Lower leg skin (tissue), 4 donors: ENCODE measurements at regions not wholly inside any gene's neighbourhood (a gene's known extent, or its start where the extent isn't known, plus 50 kb on each side); places are given as distances from the start of the nearest gene placed in this dataset.

Experiments
- DNase-seq, 2 donors: peaks; one replicate each; pipeline ENCODE4 v3.0.0-alpha.2; 2019; ENCODE audit warnings: low spot score in 2 of 2
- H3K4me3 ChIP-seq: fragments of 200-600 bp; sonication (generic); 2 replicates; pipeline ENCODE4 v1.5.1; 2017; ENCODE audit warnings: mild to moderate bottlenecking, low read depth; ENCODE audit not compliant: poor library complexity, severe bottlenecking
- POLR2A ChIP-seq, 2 donors: fragments of 450-650 bp; IDR thresholded peaks; one replicate each; pipeline ENCODE4 v1.6.1; 2016 to 2017; ENCODE audit warnings: antibody characterized with exemption in 2 of 2, mild to moderate bottlenecking in 1 of 2, moderate library complexity in 1 of 2
- WGBS, 2 donors: methylation state at CpG; one replicate each; pipeline ENCODE4 v1.1.5; 2018; 5-methylcytosine and 5-hydroxymethylcytosine counted together
- intact Hi-C: fragments of 100-400 bp; cut with DNase I; formaldehyde crosslinking; loops from one replicate; pipeline ENCODE4 v1.15.0; 2023; ENCODE audit warnings: low total_unique reads
- TF ChIP-seq, protein P1 (sequence below), 3 donors: fragments of 450-650 bp; IDR thresholded peaks; one replicate each; pipeline ENCODE4 v1.5.1; 2016; ENCODE audit warnings: antibody characterized with exemption in 3 of 3, mild to moderate bottlenecking in 3 of 3, moderate library complexity in 2 of 3

DNA sequence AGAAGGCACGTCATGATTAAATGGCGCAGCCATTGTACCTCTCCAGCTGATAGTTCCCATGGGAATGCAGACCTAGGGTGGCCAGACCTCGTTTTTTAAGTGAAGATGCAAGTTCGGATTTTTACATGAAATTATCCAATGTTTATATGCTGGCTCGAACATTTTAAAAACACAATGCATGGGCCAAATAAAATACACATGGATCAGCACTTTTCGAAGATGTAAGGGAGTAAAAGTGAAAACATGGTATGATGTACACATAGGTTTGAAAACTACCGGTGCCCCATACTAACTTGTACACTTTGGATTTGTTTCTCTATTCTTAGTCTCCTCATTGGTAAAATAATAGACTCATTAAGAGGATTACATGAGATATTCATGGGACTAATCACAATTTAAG lies 412.5 kb upstream of the CCNG1 start:
- no peak overlapping the region for H3K4me3 ChIP-seq
- intact Hi-C loops: no loop called here
- 76 to 81% methylated on average over 7 of the region's 7 CpGs for WGBS, 2 donors
- no peak for DNase-seq
- TF ChIP-seq, protein P1, sequence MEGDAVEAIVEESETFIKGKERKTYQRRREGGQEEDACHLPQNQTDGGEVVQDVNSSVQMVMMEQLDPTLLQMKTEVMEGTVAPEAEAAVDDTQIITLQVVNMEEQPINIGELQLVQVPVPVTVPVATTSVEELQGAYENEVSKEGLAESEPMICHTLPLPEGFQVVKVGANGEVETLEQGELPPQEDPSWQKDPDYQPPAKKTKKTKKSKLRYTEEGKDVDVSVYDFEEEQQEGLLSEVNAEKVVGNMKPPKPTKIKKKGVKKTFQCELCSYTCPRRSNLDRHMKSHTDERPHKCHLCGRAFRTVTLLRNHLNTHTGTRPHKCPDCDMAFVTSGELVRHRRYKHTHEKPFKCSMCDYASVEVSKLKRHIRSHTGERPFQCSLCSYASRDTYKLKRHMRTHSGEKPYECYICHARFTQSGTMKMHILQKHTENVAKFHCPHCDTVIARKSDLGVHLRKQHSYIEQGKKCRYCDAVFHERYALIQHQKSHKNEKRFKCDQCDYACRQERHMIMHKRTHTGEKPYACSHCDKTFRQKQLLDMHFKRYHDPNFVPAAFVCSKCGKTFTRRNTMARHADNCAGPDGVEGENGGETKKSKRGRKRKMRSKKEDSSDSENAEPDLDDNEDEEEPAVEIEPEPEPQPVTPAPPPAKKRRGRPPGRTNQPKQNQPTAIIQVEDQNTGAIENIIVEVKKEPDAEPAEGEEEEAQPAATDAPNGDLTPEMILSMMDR (IDR thresholded peaks at IDR 0.05): no peak
- no peak for TF ChIP-seq POLR2A (IDR thresholded peaks at IDR 0.05)

DNA sequence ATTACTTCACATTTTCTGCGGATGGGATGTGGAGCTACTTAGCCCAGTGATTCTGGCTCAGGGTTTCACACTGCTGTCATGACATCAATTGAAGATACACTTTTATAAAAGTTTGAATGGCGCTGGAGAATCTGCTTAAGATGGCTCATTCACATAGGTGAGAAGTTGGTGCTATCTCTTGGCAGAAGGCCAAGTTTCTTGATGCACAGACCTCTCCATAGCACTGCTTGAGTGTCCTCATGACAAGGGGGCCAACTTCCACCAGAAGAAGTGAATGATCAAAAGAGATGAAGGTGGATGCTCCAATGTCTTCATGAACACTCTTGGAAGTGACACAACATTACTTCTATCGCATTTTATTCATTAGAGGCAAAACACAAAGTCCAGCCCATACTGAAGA lies 403.7 kb upstream of the CCNG1 start:
- 33% methylated on average over 3 of the region's 3 CpGs for whole genome bisulfite sequencing, 2 donors
- intact Hi-C loops: no loop called here
- TF ChIP-seq, protein P1 (IDR thresholded peaks at IDR 0.05): no peak
- TF ChIP-seq POLR2A (IDR thresholded peaks at IDR 0.05): no peak
- DNase-seq: no peak
- no peak overlapping the region for H3K4me3 ChIP-seq

DNA sequence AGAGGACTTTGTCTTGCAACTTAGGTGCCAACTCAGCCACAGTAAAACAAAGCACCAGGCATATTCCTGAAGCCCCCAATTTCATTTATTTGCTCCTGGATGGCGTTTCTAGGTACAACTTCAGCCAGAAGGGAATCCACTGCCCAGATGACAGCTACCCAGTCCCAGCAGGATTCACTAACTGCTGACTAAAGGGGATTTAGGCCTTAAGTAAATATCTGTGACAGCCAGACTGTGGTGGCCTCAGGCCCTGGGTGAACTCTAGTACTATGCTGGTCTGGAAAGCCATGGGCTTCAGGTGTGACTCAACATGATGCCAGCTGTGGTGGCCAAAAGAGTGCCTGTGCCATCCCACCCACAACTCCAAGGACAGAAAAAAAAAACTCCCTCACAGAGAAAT lies 396.1 kb upstream of the CCNG1 start:
- DNase-seq: no peak
- intact Hi-C loops: no loop called here
- WGBS, 2 donors: 45 to 60% methylated on average over 1 of the region's 1 CpG
- no peak overlapping the region for H3K4me3 ChIP-seq
- TF ChIP-seq, protein P1 (IDR thresholded peaks at IDR 0.05): no peak
- no peak for TF ChIP-seq POLR2A (IDR thresholded peaks at IDR 0.05)

- DNase-seq: no peak
- intact Hi-C loops: no loop called here
- no peak for TF ChIP-seq POLR2A (IDR thresholded peaks at IDR 0.05)
- TF ChIP-seq, protein P1 (IDR thresholded peaks at IDR 0.05): no peak
- H3K4me3 ChIP-seq: no peak overlapping the region
- WGBS, 2 donors: 62 to 72% methylated on average over 3 of the region's 3 CpGs
Observed at GRCh38 chr5:163079618-163080017, 357.8 kb upstream of the CCNG1 start.

DNA sequence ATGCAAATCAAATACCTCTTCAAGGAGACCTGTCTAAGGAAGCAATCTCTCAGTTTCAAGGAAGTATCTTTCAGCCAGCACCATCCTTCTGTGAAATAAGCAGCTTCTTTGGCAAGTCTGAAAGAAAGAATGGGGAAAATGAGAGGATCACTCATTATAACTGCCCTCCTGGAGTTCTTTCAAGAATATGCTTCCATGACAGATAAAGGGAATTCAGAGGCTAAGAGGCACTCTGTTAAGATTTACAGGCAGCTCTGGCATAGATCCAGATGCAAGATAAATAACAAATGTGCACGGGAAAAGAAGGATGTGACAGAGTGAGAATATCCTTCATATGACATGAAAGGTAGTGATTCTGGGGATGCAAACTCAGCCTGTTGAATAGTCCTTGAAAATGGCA lies 348.2 kb upstream of the CCNG1 start:
- 4 to 15% methylated on average over 1 of the region's 1 CpG for WGBS, 2 donors
- DNase-seq: no peak
- no peak for TF ChIP-seq POLR2A (IDR thresholded peaks at IDR 0.05)
- TF ChIP-seq, protein P1 (IDR thresholded peaks at IDR 0.05): no peak
- intact Hi-C loops: no loop called here
- no peak overlapping the region for H3K4me3 ChIP-seq

DNA sequence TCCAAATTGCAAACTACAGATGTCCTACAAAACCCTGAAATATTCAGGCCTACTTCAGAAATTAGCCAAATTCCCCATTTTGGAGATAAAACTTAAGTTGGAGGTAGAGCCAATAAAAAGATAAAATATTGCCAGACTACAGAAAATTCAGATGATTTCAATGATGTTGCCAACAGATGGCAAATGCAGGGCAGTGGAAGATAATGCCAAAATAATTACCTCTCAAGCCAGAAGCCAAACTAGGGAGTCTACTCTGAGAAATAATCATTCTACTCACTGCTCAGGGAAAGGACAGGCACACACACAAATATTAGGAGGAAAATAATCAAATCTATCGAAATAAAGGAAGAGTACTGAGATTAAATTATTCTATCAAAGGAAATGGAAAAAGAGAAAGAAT lies 347.5 kb upstream of the CCNG1 start:
- WGBS, 2 donors: 78 to 92% methylated on average over 1 of the region's 1 CpG
- no peak for DNase-seq
- intact Hi-C loops: no loop called here
- no peak overlapping the region for H3K4me3 ChIP-seq
- no peak for TF ChIP-seq POLR2A (IDR thresholded peaks at IDR 0.05)
- TF ChIP-seq, protein P1 (IDR thresholded peaks at IDR 0.05): no peak
